Astrocyte (in vitro differentiated cells and primary cell): ENCODE measurements at regions not wholly inside any gene's neighbourhood (a gene's known extent, or its start where the extent isn't known, plus 50 kb on each side); places are given as distances from the start of the nearest gene placed in this dataset.

ENCODE experiments used
- DNase-seq: peaks from one replicate; pipeline ENCODE4 v3.0.0-alpha.2; 2010; ENCODE audit warnings: low read depth
- FAIRE-seq: peaks from 2 replicates; lab custom pipeline; 2011; peaks lifted over from hg19 to GRCh38; lab: Jason Lieb, UNC
- H2AFZ ChIP-seq: 2 replicates; pipeline ENCODE4 v1.6.0; 2012; ENCODE audit warnings: low read depth, low read length, inconsistent platforms
- H3K27ac ChIP-seq: 2 replicates; pipeline ENCODE4 v1.5.1; 2011; ENCODE audit warnings: low read depth, low read length, inconsistent platforms
- H3K27me3 ChIP-seq: 2 replicates; pipeline ENCODE4 v1.6.0; 2011; ENCODE audit warnings: low read length, inconsistent platforms; ENCODE audit not compliant: insufficient read depth
- H3K36me3 ChIP-seq: 2 replicates; pipeline ENCODE4 v1.5.1; 2011; ENCODE audit warnings: low read length, inconsistent platforms; ENCODE audit not compliant: insufficient read depth
- H3K4me1 ChIP-seq: 2 replicates; pipeline ENCODE4 v1.5.1; 2011; ENCODE audit warnings: low read length, inconsistent platforms; ENCODE audit not compliant: insufficient read depth
- H3K4me2 ChIP-seq: 2 replicates; pipeline ENCODE4 v1.6.0; 2012; ENCODE audit warnings: low read length, inconsistent platforms
- H3K4me3 ChIP-seq: 2 replicates; pipeline ENCODE4 v1.5.1; 2011; ENCODE audit warnings: low read depth, mild to moderate bottlenecking, low read length, inconsistent platforms; ENCODE audit not compliant: insufficient read depth
- H3K79me2 ChIP-seq: 2 replicates; pipeline ENCODE4 v1.6.0; 2012; ENCODE audit warnings: mild to moderate bottlenecking, low read length, inconsistent platforms; ENCODE audit not compliant: insufficient read depth
- H3K9ac ChIP-seq: 2 replicates; pipeline ENCODE4 v1.6.0; 2012; ENCODE audit warnings: mild to moderate bottlenecking, low read length, inconsistent platforms
- H3K9me3 ChIP-seq: 2 replicates; pipeline ENCODE4 v1.5.1; 2012; ENCODE audit warnings: low read depth, mild to moderate bottlenecking, low read length, inconsistent platforms; ENCODE audit not compliant: insufficient read depth
- H4K20me1 ChIP-seq: 2 replicates; pipeline ENCODE4 v1.6.0; 2012; ENCODE audit warnings: low read length, inconsistent platforms; ENCODE audit not compliant: insufficient read depth
- H3K27ac Mint-ChIP-seq: one replicate; pipeline ENCODE4 v1.8.0; 2021; ENCODE audit warnings: mild to moderate bottlenecking, mixed read lengths; ENCODE audit not compliant: unreplicated experiment
- H3K27me3 Mint-ChIP-seq: one replicate; pipeline ENCODE4 v1.8.0; 2021; ENCODE audit warnings: low read depth, mixed read lengths; ENCODE audit not compliant: unreplicated experiment
- H3K36me3 Mint-ChIP-seq: one replicate; pipeline ENCODE4 v1.8.0; 2021; ENCODE audit warnings: low read depth, mixed read lengths; ENCODE audit not compliant: unreplicated experiment
- H3K4me1 Mint-ChIP-seq: one replicate; pipeline ENCODE4 v1.8.0; 2021; ENCODE audit warnings: low read depth, mixed read lengths; ENCODE audit not compliant: unreplicated experiment
- H3K4me3 Mint-ChIP-seq: one replicate; pipeline ENCODE4 v1.8.0; 2021; ENCODE audit warnings: mild to moderate bottlenecking, moderate library complexity, mixed read lengths; ENCODE audit not compliant: unreplicated experiment
- H3K9me3 Mint-ChIP-seq: one replicate; pipeline ENCODE4 v1.8.0; 2021; ENCODE audit warnings: mild to moderate bottlenecking, mixed read lengths; ENCODE audit not compliant: unreplicated experiment
- EZH2 ChIP-seq: IDR thresholded peaks from 2 replicates; pipeline ENCODE4 v1.6.1; 2012; ENCODE audit warnings: mild to moderate bottlenecking, low read length, inconsistent platforms; ENCODE audit not compliant: insufficient read depth
- TF ChIP-seq, protein P1 (sequence below): IDR thresholded peaks from 2 replicates; pipeline ENCODE4 v1.5.1; 2011; ENCODE audit warnings: low read depth, mild to moderate bottlenecking, inconsistent platforms, low read length, moderate library complexity; ENCODE audit not compliant: insufficient read depth

DNA sequence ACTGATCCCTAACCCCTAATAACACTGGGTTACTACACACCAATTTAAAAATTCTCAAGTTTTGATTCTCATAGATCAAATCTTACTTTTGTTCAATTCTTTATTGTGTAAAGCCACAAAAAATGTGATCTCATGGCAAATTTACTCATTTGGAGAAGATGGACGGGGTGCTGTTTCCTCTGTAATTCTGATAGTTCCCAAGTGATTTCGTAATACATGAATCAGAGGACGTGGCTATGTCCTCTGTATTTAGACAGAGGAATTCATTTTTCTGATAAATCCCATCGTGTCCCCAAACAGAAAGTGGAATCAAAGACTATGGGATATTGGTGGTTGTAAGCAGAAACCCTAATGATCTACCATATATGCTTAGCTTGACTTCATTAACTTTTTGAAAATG, 76.6 kb upstream of the GNG2 start:
- no peaks in the 10 kb centered on the region for H3K36me3 ChIP-seq
- H3K4me3 Mint-ChIP-seq = no peak overlapping the region
- H3K27me3 ChIP-seq = peaks cover 3% of the 10 kb centered on the region
- no peaks in the 10 kb centered on the region for H3K79me2 ChIP-seq
- H3K9ac ChIP-seq = no peak overlapping the region
- peaks cover 4% of the 10 kb centered on the region for H3K36me3 Mint-ChIP-seq
- peaks cover 16% of the 10 kb centered on the region for H3K9me3 ChIP-seq
- no peak overlapping the region for H3K27ac Mint-ChIP-seq
- H3K9me3 Mint-ChIP-seq = peaks cover 19% of the 10 kb centered on the region
- peak; percentile 39 for DNase-seq
- peaks cover 1% of the 10 kb centered on the region for H3K4me1 Mint-ChIP-seq
- no peak overlapping the region for H3K27ac ChIP-seq
- TF ChIP-seq, protein P1, sequence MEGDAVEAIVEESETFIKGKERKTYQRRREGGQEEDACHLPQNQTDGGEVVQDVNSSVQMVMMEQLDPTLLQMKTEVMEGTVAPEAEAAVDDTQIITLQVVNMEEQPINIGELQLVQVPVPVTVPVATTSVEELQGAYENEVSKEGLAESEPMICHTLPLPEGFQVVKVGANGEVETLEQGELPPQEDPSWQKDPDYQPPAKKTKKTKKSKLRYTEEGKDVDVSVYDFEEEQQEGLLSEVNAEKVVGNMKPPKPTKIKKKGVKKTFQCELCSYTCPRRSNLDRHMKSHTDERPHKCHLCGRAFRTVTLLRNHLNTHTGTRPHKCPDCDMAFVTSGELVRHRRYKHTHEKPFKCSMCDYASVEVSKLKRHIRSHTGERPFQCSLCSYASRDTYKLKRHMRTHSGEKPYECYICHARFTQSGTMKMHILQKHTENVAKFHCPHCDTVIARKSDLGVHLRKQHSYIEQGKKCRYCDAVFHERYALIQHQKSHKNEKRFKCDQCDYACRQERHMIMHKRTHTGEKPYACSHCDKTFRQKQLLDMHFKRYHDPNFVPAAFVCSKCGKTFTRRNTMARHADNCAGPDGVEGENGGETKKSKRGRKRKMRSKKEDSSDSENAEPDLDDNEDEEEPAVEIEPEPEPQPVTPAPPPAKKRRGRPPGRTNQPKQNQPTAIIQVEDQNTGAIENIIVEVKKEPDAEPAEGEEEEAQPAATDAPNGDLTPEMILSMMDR = no peak
- no peak for TF ChIP-seq EZH2
- no peaks in the 10 kb centered on the region for H3K4me1 ChIP-seq
- H3K27me3 Mint-ChIP-seq = peaks cover 2% of the 10 kb centered on the region
- peak overlapping the region; percentile 16 for H3K4me2 ChIP-seq
- no peaks in the 10 kb centered on the region for H4K20me1 ChIP-seq
- no peak overlapping the region for H3K4me3 ChIP-seq
- no peak overlapping the region for H2AFZ ChIP-seq
- peak; percentile 49 for FAIRE-seq

DNA sequence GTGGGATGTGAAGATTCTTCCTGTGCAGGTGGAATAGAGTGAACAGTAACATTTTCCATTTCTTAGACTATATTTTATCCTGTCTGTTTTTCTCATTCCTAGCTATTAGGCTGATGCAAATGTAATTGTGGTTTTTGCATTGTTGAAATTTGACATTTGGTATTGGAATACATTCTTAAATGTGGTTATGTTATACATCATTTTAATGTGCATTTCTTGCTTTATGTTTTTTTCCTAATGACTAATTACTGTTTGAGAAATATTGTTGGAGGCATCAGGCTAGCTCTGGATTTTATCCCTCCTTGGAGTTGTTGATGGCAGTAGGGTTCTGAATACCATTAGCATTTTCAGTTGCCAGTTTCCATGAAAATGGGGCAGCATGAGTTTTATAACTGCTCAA, 75.9 kb upstream of the GNG2 start:
- no peak for DNase-seq
- Histone ChIP-seq H3K27me3 (peaks cover 3% of the 10 kb centered on the region), H3K4me1 (no peaks in the 10 kb centered on the region), H3K4me3 (no peak overlapping the region), H4K20me1 (no peaks in the 10 kb centered on the region), H3K9ac (no peak overlapping the region), H3K27ac (no peak overlapping the region), H3K9me3 (peaks cover 16% of the 10 kb centered on the region), H3K36me3 (no peaks in the 10 kb centered on the region), H3K79me2 (no peaks in the 10 kb centered on the region), H3K4me2 (no peak overlapping the region), H2AFZ (no peak overlapping the region)
- no peak overlapping the region for H3K4me3 Mint-ChIP-seq
- TF ChIP-seq, protein P1 = no peak
- no peak for TF ChIP-seq EZH2
- H3K9me3 Mint-ChIP-seq = peaks cover 19% of the 10 kb centered on the region
- no peak overlapping the region for H3K27ac Mint-ChIP-seq
- H3K4me1 Mint-ChIP-seq = peaks cover 1% of the 10 kb centered on the region
- peaks cover 2% of the 10 kb centered on the region for H3K27me3 Mint-ChIP-seq
- H3K36me3 Mint-ChIP-seq = peaks cover 4% of the 10 kb centered on the region
- no peak for FAIRE-seq

- no peaks in the 10 kb centered on the region for H3K4me1 Mint-ChIP-seq
Observed at GRCh38 chr14:51786227-51786626, 74.2 kb upstream of the GNG2 start.

More at GRCh38 chr14:51786227-51786626, 74.2 kb upstream of the GNG2 start:
- no peak overlapping the region for H3K9ac ChIP-seq
- DNase-seq = no peak
- H3K27ac Mint-ChIP-seq = no peak overlapping the region
- no peak overlapping the region for H3K4me3 ChIP-seq
- H3K36me3 Mint-ChIP-seq = peaks cover 4% of the 10 kb centered on the region
- peaks cover 16% of the 10 kb centered on the region for H3K9me3 ChIP-seq
- no peaks in the 10 kb centered on the region for H4K20me1 ChIP-seq
- H3K4me1 ChIP-seq = no peaks in the 10 kb centered on the region
- no peak overlapping the region for H3K4me3 Mint-ChIP-seq
- no peak for FAIRE-seq
- no peak overlapping the region for H2AFZ ChIP-seq
- H3K36me3 ChIP-seq = no peaks in the 10 kb centered on the region
- no peak overlapping the region for H3K4me2 ChIP-seq
- H3K27ac ChIP-seq = no peak overlapping the region
- TF ChIP-seq, protein P1 = no peak
- TF ChIP-seq EZH2 = no peak
- no peaks in the 10 kb centered on the region for H3K79me2 ChIP-seq
- H3K27me3 ChIP-seq = peaks cover 2% of the 10 kb centered on the region
- H3K9me3 Mint-ChIP-seq = peaks cover 21% of the 10 kb centered on the region
- H3K27me3 Mint-ChIP-seq = peaks cover 3% of the 10 kb centered on the region
